ENCODE measurements at regions not wholly inside any gene's neighbourhood (a gene's known extent, or its start where the extent isn't known, plus 50 kb on each side); places are given as distances from the start of the nearest gene placed in this dataset.

GRCh38 chr2:226623587-226624368 lies 175.8 kb downstream of the IRS1 start:
- no peaks in the 10 kb centered on the region for H3K36me3 Mint-ChIP-seq (ENCODE audit: insufficient read depth, unreplicated experiment)
- H3K4me1 Mint-ChIP-seq (ENCODE audit: low read depth, unreplicated experiment) = peaks cover 19% of the 10 kb centered on the region
- TF ChIP-seq, protein P1, sequence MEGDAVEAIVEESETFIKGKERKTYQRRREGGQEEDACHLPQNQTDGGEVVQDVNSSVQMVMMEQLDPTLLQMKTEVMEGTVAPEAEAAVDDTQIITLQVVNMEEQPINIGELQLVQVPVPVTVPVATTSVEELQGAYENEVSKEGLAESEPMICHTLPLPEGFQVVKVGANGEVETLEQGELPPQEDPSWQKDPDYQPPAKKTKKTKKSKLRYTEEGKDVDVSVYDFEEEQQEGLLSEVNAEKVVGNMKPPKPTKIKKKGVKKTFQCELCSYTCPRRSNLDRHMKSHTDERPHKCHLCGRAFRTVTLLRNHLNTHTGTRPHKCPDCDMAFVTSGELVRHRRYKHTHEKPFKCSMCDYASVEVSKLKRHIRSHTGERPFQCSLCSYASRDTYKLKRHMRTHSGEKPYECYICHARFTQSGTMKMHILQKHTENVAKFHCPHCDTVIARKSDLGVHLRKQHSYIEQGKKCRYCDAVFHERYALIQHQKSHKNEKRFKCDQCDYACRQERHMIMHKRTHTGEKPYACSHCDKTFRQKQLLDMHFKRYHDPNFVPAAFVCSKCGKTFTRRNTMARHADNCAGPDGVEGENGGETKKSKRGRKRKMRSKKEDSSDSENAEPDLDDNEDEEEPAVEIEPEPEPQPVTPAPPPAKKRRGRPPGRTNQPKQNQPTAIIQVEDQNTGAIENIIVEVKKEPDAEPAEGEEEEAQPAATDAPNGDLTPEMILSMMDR (IDR thresholded peaks at IDR 0.05; ENCODE audit: unreplicated experiment) = no peak
- BruUV-seq (replicated peaks) = no TSS peak
- no peaks in the 10 kb centered on the region for H3K27me3 Mint-ChIP-seq (ENCODE audit: unreplicated experiment)
- intact Hi-C loops (cut with micrococcal nuclease; ENCODE audit: unreplicated experiment) = no loop called here
- CTCF ChIA-PET = no interaction called here
- H3K9me3 Mint-ChIP-seq (ENCODE audit: low read depth, unreplicated experiment) = peaks cover 8% of the 10 kb centered on the region
- no peak for DNase-seq
- H3K27ac Mint-ChIP-seq (ENCODE audit: unreplicated experiment) = no peak overlapping the region
- no peak overlapping the region for H3K4me3 Mint-ChIP-seq (ENCODE audit: low read depth, unreplicated experiment)

GRCh38 chr2:226622484-226622883 lies 177.1 kb downstream of the IRS1 start:
- BruUV-seq (replicated peaks) = no TSS peak
- no peaks in the 10 kb centered on the region for H3K27me3 Mint-ChIP-seq (ENCODE audit: unreplicated experiment)
- H3K4me3 Mint-ChIP-seq (ENCODE audit: low read depth, unreplicated experiment) = no peak overlapping the region
- no peak for DNase-seq
- TF ChIP-seq, protein P1 (IDR thresholded peaks at IDR 0.05; ENCODE audit: unreplicated experiment) = peak; percentile 21
- no peaks in the 10 kb centered on the region for H3K36me3 Mint-ChIP-seq (ENCODE audit: insufficient read depth, unreplicated experiment)
- H3K4me1 Mint-ChIP-seq (ENCODE audit: low read depth, unreplicated experiment) = peaks cover 29% of the 10 kb centered on the region
- peaks cover 12% of the 10 kb centered on the region for H3K9me3 Mint-ChIP-seq (ENCODE audit: low read depth, unreplicated experiment)
- CTCF ChIA-PET = no interaction called here
- no peak overlapping the region for H3K27ac Mint-ChIP-seq (ENCODE audit: unreplicated experiment)
- intact Hi-C loops (cut with micrococcal nuclease; ENCODE audit: unreplicated experiment) = no loop called here

DNA sequence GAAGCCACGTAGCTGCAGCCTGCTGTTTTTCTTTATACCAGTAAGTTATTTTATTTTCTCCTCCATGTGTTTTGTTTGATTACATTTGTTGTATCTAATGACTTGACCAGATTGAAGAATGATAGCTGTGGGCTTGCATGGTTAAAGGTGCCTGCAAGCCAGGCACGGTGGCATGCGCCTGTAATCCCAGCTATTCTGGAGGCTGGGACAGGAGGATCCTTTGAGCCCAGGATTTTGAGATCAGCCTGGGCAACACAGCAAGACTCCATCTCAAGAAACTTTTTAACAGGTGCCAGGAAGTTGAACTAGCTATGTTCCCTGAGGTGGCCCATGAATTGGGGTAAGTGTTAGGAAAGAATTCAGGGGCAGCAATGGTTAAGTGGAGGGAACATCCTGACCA lies 179.4 kb downstream of the IRS1 start:
- Mint-ChIP-seq H3K4me3 (ENCODE audit: low read depth, unreplicated experiment) (no peak overlapping the region), H3K27me3 (ENCODE audit: unreplicated experiment) (no peaks in the 10 kb centered on the region), H3K9me3 (ENCODE audit: low read depth, unreplicated experiment) (peaks cover 9% of the 10 kb centered on the region), H3K36me3 (ENCODE audit: insufficient read depth, unreplicated experiment) (no peaks in the 10 kb centered on the region), H3K4me1 (ENCODE audit: low read depth, unreplicated experiment) (peaks cover 29% of the 10 kb centered on the region), H3K27ac (ENCODE audit: unreplicated experiment) (no peak overlapping the region)
- DNase-seq = no peak
- TF ChIP-seq, protein P1 (IDR thresholded peaks at IDR 0.05; ENCODE audit: unreplicated experiment) = no peak
- CTCF ChIA-PET = interaction anchor here (0.5 kb wide), 1 partner anchor 567 kb away, joined by 3 read pairs; no protein-coding TSS in a partner anchor
- no TSS peak for BruUV-seq (replicated peaks)
- intact Hi-C loops (cut with micrococcal nuclease; ENCODE audit: unreplicated experiment) = no loop called here

DNA sequence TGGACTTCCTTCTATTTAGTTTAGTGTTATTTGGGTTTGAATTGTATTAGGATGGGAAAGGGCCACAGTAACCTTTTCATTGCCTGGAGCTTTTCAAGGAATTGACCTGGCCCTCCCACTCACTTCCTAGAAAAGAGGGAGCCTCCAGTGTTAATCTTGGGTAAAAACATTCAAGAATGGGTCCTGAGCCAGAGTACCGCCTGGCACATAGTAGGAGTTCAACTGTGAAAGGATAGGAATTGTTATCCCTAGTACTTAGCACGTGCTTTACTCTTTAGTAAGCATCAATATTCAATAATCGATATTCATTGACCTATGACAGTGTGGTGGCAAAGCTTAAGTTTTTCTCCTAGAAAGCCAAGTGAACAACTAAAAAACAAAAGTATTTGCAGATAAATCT lies 179.9 kb downstream of the IRS1 start:
- CTCF ChIA-PET = interaction anchor here (0.5 to 1.4 kb wide), 2 partner anchors 142 to 567 kb away, joined by 3 to 4 read pairs; no protein-coding TSS in a partner anchor
- DNase-seq = no peak
- Mint-ChIP-seq H3K9me3 (ENCODE audit: low read depth, unreplicated experiment) (peaks cover 9% of the 10 kb centered on the region), H3K4me3 (ENCODE audit: low read depth, unreplicated experiment) (no peak overlapping the region), H3K36me3 (ENCODE audit: insufficient read depth, unreplicated experiment) (no peaks in the 10 kb centered on the region), H3K4me1 (ENCODE audit: low read depth, unreplicated experiment) (peaks cover 29% of the 10 kb centered on the region), H3K27me3 (ENCODE audit: unreplicated experiment) (no peaks in the 10 kb centered on the region), H3K27ac (ENCODE audit: unreplicated experiment) (no peak overlapping the region)
- TF ChIP-seq, protein P1 (IDR thresholded peaks at IDR 0.05; ENCODE audit: unreplicated experiment) = no peak
- intact Hi-C loops (cut with micrococcal nuclease; ENCODE audit: unreplicated experiment) = loop anchor here (2.0 kb wide), 1 partner anchor 31 kb away; no protein-coding TSS in a partner anchor
- BruUV-seq (replicated peaks) = no TSS peak

Data from Calu3 (cell line).